Cardiac muscle cell (in vitro differentiated cells and primary cell): ENCODE measurements at regions not wholly inside any gene's neighbourhood (a gene's known extent, or its start where the extent isn't known, plus 50 kb on each side); places are given as distances from the start of the nearest gene placed in this dataset.
"Not testable (repeated sequence)": the region's sequence is repeated elsewhere in the genome, so short reads cannot be mapped to it uniquely, and the experiment has no call there.

Source experiments
- DNase-seq, 2 donors: peaks; one replicate each; pipeline versions ENCODE4 v3.0.0 to v3.0.0-alpha.2; 2010 to 2017; ENCODE audit warnings: low read depth in 1 of 2, low spot score in 1 of 2
- H3K27ac ChIP-seq: fragments of 200-600 bp; sonication (generic); 2 replicates; pipeline ENCODE4 v1.5.1; 2016
- H3K27me3 ChIP-seq: fragments of 200-600 bp; sonication (generic); 2 replicates; pipeline ENCODE4 v1.6.0; 2016; ENCODE audit warnings: control low read depth
- H3K36me3 ChIP-seq: fragments of 200-600 bp; sonication (generic); 2 replicates; pipeline ENCODE4 v1.5.1; 2016; ENCODE audit warnings: control low read depth
- H3K4me1 ChIP-seq: fragments of 200-600 bp; sonication (generic); 2 replicates; pipeline ENCODE4 v1.8.1; 2017; ENCODE audit warnings: low read depth, mild to moderate bottlenecking, mixed run types
- H3K4me3 ChIP-seq: fragments of 200-600 bp; sonication (generic); 2 replicates; pipeline ENCODE4 v1.5.1; 2016; ENCODE audit warnings: mild to moderate bottlenecking
- H3K9me3 ChIP-seq: fragments of 200-600 bp; sonication (generic); 2 replicates; pipeline ENCODE4 v1.5.1; 2017; ENCODE audit warnings: low read depth, mild to moderate bottlenecking, control low read depth
- TF ChIP-seq, protein P1 (sequence below): IDR thresholded peaks from 2 replicates; pipeline ENCODE4 v1.5.1; 2012; ENCODE audit warnings: low read depth, mild to moderate bottlenecking, low read length

- DNase-seq = no peak
- H3K27me3 ChIP-seq = no peaks in the 10 kb centered on the region
- TF ChIP-seq, protein P1, sequence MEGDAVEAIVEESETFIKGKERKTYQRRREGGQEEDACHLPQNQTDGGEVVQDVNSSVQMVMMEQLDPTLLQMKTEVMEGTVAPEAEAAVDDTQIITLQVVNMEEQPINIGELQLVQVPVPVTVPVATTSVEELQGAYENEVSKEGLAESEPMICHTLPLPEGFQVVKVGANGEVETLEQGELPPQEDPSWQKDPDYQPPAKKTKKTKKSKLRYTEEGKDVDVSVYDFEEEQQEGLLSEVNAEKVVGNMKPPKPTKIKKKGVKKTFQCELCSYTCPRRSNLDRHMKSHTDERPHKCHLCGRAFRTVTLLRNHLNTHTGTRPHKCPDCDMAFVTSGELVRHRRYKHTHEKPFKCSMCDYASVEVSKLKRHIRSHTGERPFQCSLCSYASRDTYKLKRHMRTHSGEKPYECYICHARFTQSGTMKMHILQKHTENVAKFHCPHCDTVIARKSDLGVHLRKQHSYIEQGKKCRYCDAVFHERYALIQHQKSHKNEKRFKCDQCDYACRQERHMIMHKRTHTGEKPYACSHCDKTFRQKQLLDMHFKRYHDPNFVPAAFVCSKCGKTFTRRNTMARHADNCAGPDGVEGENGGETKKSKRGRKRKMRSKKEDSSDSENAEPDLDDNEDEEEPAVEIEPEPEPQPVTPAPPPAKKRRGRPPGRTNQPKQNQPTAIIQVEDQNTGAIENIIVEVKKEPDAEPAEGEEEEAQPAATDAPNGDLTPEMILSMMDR = no peak
- H3K9me3 ChIP-seq = no peaks in the 10 kb centered on the region
- H3K36me3 ChIP-seq = no peaks in the 10 kb centered on the region
- H3K4me3 ChIP-seq = no peak overlapping the region
- peak overlapping the region; percentile 83 for H3K27ac ChIP-seq
- peaks cover 17% of the 10 kb centered on the region for H3K4me1 ChIP-seq
These were observed 144.6 kb upstream of the CITED2 start for GRCh38 chr6:139519097-139519496.

- TF ChIP-seq, protein P1 = no peak
- H3K4me3 ChIP-seq = no peak overlapping the region
- no peaks in the 10 kb centered on the region for H3K36me3 ChIP-seq
- peaks cover 17% of the 10 kb centered on the region for H3K4me1 ChIP-seq
- no peak for DNase-seq
- no peaks in the 10 kb centered on the region for H3K9me3 ChIP-seq
- H3K27ac ChIP-seq = peak overlapping the region; percentile 83
- no peaks in the 10 kb centered on the region for H3K27me3 ChIP-seq
These were observed 144.2 kb upstream of the CITED2 start for GRCh38 chr6:139518556-139519091.

- H3K4me3 ChIP-seq, H3K27ac ChIP-seq, H3K9me3 ChIP-seq, DNase-seq, H3K27me3 ChIP-seq, H3K36me3 ChIP-seq: not testable (repeated sequence)
- peaks cover 17% of the 10 kb centered on the region for H3K4me1 ChIP-seq
These were observed 143.6 kb upstream of the CITED2 start for GRCh38 chr6:139517998-139518555.

DNA sequence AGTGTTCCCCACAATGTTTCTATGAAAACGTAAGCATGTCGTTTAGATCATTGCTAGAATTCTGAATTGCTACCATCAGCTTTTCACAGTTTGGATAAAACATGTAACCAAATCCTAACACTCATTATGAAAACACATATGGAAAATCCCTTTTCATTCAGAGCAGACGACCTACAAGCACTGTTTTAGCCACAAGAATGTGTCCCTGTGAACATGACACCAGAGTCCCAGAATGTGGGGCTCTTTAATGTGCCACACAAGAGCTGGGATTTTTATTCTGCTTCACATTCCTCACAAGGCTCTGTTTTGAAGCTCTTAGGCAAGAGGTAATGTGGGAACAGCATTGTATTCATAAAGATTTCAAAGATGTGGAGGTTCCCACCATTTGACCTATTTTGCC lies 141.1 kb upstream of the CITED2 start:
- peak in 1 of 2 donors; percentile 21 for DNase-seq
- H3K27me3 ChIP-seq = no peaks in the 10 kb centered on the region
- peaks cover 30% of the 10 kb centered on the region for H3K4me1 ChIP-seq
- H3K27ac ChIP-seq = peak overlapping the region; percentile 56
- H3K4me3 ChIP-seq = no peak overlapping the region
- TF ChIP-seq, protein P1 = no peak
- H3K9me3 ChIP-seq = no peaks in the 10 kb centered on the region
- H3K36me3 ChIP-seq = no peaks in the 10 kb centered on the region

- H3K4me3 ChIP-seq = no peak overlapping the region
- H3K9me3 ChIP-seq = no peaks in the 10 kb centered on the region
- DNase-seq = no peak
- TF ChIP-seq, protein P1 = no peak
- peak overlapping the region; percentile 56 for H3K27ac ChIP-seq
- no peaks in the 10 kb centered on the region for H3K27me3 ChIP-seq
- peaks cover 33% of the 10 kb centered on the region for H3K4me1 ChIP-seq
- H3K36me3 ChIP-seq = no peaks in the 10 kb centered on the region
These were observed 140.4 kb upstream of the CITED2 start for GRCh38 chr6:139514819-139515218.

GRCh38 chr6:139510040-139510790 lies 135.8 kb upstream of the CITED2 start:
- Histone ChIP-seq H3K27ac (peak overlapping the region; percentile 82), H3K4me3 (no peak overlapping the region), H3K36me3 (no peaks in the 10 kb centered on the region), H3K27me3 (no peaks in the 10 kb centered on the region), H3K4me1 (peaks cover 25% of the 10 kb centered on the region), H3K9me3 (no peaks in the 10 kb centered on the region)
- TF ChIP-seq, protein P1 = no peak
- DNase-seq = peak in 1 of 2 donors; percentile 80
